Spinal cord (tissue), 9 donors: ENCODE measurements at regions not wholly inside any gene's neighbourhood (a gene's known extent, or its start where the extent isn't known, plus 50 kb on each side); places are given as distances from the start of the nearest gene placed in this dataset.
A peak's percentile ranks its signal among the peaks of the same experiment; 100 is the strongest.

Experiments used
- DNase-seq, 6 donors: peaks; one replicate each; pipeline versions ENCODE4 v3.0.0 to v3.0.0-alpha.2; 2013 to 2015; ENCODE audit warnings: low spot score in 6 of 6, low read depth in 4 of 6
- H3K27ac ChIP-seq: one replicate; pipeline ENCODE4 v1.5.1; 2013; ENCODE audit warnings: low read depth, low read length, control low read depth
- H3K27me3 ChIP-seq: one replicate; pipeline ENCODE4 v1.6.1; 2013; ENCODE audit warnings: low read length; ENCODE audit not compliant: control insufficient read depth, insufficient read depth
- H3K36me3 ChIP-seq: one replicate; pipeline ENCODE4 v1.6.1; 2013; ENCODE audit warnings: low read length; ENCODE audit not compliant: control insufficient read depth, insufficient read depth
- H3K4me1 ChIP-seq: one replicate; pipeline ENCODE4 v1.6.1; 2013; ENCODE audit warnings: low read length; ENCODE audit not compliant: control insufficient read depth, insufficient read depth
- H3K4me3 ChIP-seq: one replicate; pipeline ENCODE4 v1.5.1; 2013; ENCODE audit warnings: low read depth, low read length, control low read depth
- H3K9me3 ChIP-seq: one replicate; pipeline ENCODE4 v1.6.1; 2013; ENCODE audit warnings: low read length; ENCODE audit not compliant: control insufficient read depth, insufficient read depth
- WGBS: methylation state at CpG from one replicate; pipeline ENCODE4 v1.1.5; 2013; ENCODE audit warnings: missing lambda C conversion rate; ENCODE audit not compliant: insufficient coverage; 5-methylcytosine and 5-hydroxymethylcytosine counted together
- donor health status: healthy.

- Histone ChIP-seq H3K9me3 (no peaks in the 10 kb centered on the region), H3K27ac (no peak overlapping the region), H3K36me3 (no peaks in the 10 kb centered on the region), H3K27me3 (no peaks in the 10 kb centered on the region), H3K4me3 (no peak overlapping the region), H3K4me1 (no peaks in the 10 kb centered on the region)
- WGBS = 90% methylated on average over 1 of the region's 2 CpGs
- no peak for DNase-seq
Observed at GRCh38 chr1:62977366-62977765, 193.4 kb downstream of the ATG4C start.

- Histone ChIP-seq H3K27me3 (no peaks in the 10 kb centered on the region), H3K27ac (no peak overlapping the region), H3K4me1 (no peaks in the 10 kb centered on the region), H3K9me3 (no peaks in the 10 kb centered on the region), H3K36me3 (no peaks in the 10 kb centered on the region), H3K4me3 (no peak overlapping the region)
- DNase-seq = no peak
- no CpG with 5 or more reads among the region's 2 CpGs for WGBS
Observed at GRCh38 chr1:62978741-62979140, 194.8 kb downstream of the ATG4C start.

- H3K4me3 ChIP-seq = no peak overlapping the region
- WGBS = no CpG with 5 or more reads among the region's 5 CpGs
- no peak for DNase-seq
Observed at GRCh38 chr1:62981434-62981833, 197.5 kb downstream of the ATG4C start.

GRCh38 chr1:62988867-62989266 is 204.9 kb downstream of the ATG4C start:
- Histone ChIP-seq H3K36me3 (no peaks in the 10 kb centered on the region), H3K27ac (no peak overlapping the region), H3K4me1 (no peaks in the 10 kb centered on the region), H3K9me3 (no peaks in the 10 kb centered on the region), H3K27me3 (peaks cover 4% of the 10 kb centered on the region), H3K4me3 (no peak overlapping the region)
- no CpG with 5 or more reads among the region's 5 CpGs for WGBS
- DNase-seq = no peak

More at GRCh38 chr1:62981434-62981833, 197.5 kb downstream of the ATG4C start:
- H3K36me3 ChIP-seq = no peaks in the 10 kb centered on the region
- no peak overlapping the region for H3K27ac ChIP-seq
- H3K4me1 ChIP-seq = no peaks in the 10 kb centered on the region
- H3K27me3 ChIP-seq = no peaks in the 10 kb centered on the region
- no peaks in the 10 kb centered on the region for H3K9me3 ChIP-seq

- H3K4me1 ChIP-seq = no peaks in the 10 kb centered on the region
- no peak overlapping the region for H3K27ac ChIP-seq
- H3K4me3 ChIP-seq = no peak overlapping the region
- no peaks in the 10 kb centered on the region for H3K9me3 ChIP-seq
- 100% methylated on average over 2 of the region's 5 CpGs for WGBS
- H3K36me3 ChIP-seq = no peaks in the 10 kb centered on the region
- H3K27me3 ChIP-seq = peaks cover 4% of the 10 kb centered on the region
- no peak for DNase-seq
Observed at GRCh38 chr1:62989497-62989896, 205.6 kb downstream of the ATG4C start.

GRCh38 chr1:62991152-62991551 is 207.2 kb downstream of the ATG4C start:
- peaks cover 4% of the 10 kb centered on the region for H3K27me3 ChIP-seq
- no peak for DNase-seq
- no peak overlapping the region for H3K27ac ChIP-seq
- H3K4me1 ChIP-seq = no peaks in the 10 kb centered on the region
- H3K36me3 ChIP-seq = no peaks in the 10 kb centered on the region
- no peaks in the 10 kb centered on the region for H3K9me3 ChIP-seq
- WGBS = 44% methylated on average over 2 of the region's 3 CpGs
- no peak overlapping the region for H3K4me3 ChIP-seq

GRCh38 chr1:62993844-62994243 is 209.9 kb downstream of the ATG4C start:
- Histone ChIP-seq H3K27me3 (peaks cover 8% of the 10 kb centered on the region), H3K4me3 (no peak overlapping the region), H3K9me3 (no peaks in the 10 kb centered on the region), H3K27ac (no peak overlapping the region), H3K4me1 (no peaks in the 10 kb centered on the region), H3K36me3 (no peaks in the 10 kb centered on the region)
- WGBS = 100% methylated on average over 3 of the region's 5 CpGs
- no peak for DNase-seq

GRCh38 chr1:62995173-62995572 is 211.2 kb downstream of the ATG4C start:
- peaks cover 8% of the 10 kb centered on the region for H3K27me3 ChIP-seq
- no peaks in the 10 kb centered on the region for H3K4me1 ChIP-seq
- H3K9me3 ChIP-seq = no peaks in the 10 kb centered on the region
- no peaks in the 10 kb centered on the region for H3K36me3 ChIP-seq
- no peak for DNase-seq
- 97% methylated on average over 2 of the region's 4 CpGs for WGBS
- H3K4me3 ChIP-seq = no peak overlapping the region
- no peak overlapping the region for H3K27ac ChIP-seq

- H3K36me3 ChIP-seq = no peaks in the 10 kb centered on the region
- no peak overlapping the region for H3K27ac ChIP-seq
- peak in 1 of 6 donors; percentile 74 for DNase-seq
- H3K27me3 ChIP-seq = peaks cover 17% of the 10 kb centered on the region
- H3K4me1 ChIP-seq = no peaks in the 10 kb centered on the region
- no CpG with 5 or more reads among the region's 5 CpGs for WGBS
- no peak overlapping the region for H3K4me3 ChIP-seq
- no peaks in the 10 kb centered on the region for H3K9me3 ChIP-seq
Observed at GRCh38 chr1:62997884-62998283, 214.0 kb downstream of the ATG4C start.

- H3K36me3 ChIP-seq = no peaks in the 10 kb centered on the region
- no CpG with 5 or more reads among the region's 10 CpGs for WGBS
- H3K9me3 ChIP-seq = no peaks in the 10 kb centered on the region
- no peak overlapping the region for H3K27ac ChIP-seq
- peak in 1 of 6 donors; percentile 93 for DNase-seq
- no peaks in the 10 kb centered on the region for H3K4me1 ChIP-seq
- H3K27me3 ChIP-seq = peaks cover 17% of the 10 kb centered on the region
- H3K4me3 ChIP-seq = no peak overlapping the region
Observed at GRCh38 chr1:62998845-62999649, 215.1 kb downstream of the ATG4C start.
